HUES48 (cell line): ENCODE measurements at regions not wholly inside any gene's neighbourhood (a gene's known extent, or its start where the extent isn't known, plus 50 kb on each side); places are given as distances from the start of the nearest gene placed in this dataset.

ENCODE experiments used
- H3K27ac ChIP-seq: one replicate; pipeline ENCODE4 v1.7.0; 2013; ENCODE audit warnings: low read depth, low read length, inconsistent platforms
- H3K27me3 ChIP-seq: 2 replicates; pipeline ENCODE4 v1.6.1; 2013; ENCODE audit warnings: mild to moderate bottlenecking, low read length; ENCODE audit not compliant: control insufficient read depth, insufficient read depth
- H3K36me3 ChIP-seq: 2 replicates; pipeline ENCODE4 v1.6.1; 2013; ENCODE audit warnings: low read length; ENCODE audit not compliant: control insufficient read depth, insufficient read depth
- H3K4me1 ChIP-seq: 2 replicates; pipeline ENCODE4 v1.6.1; 2013; ENCODE audit warnings: mild to moderate bottlenecking, low read length; ENCODE audit not compliant: control insufficient read depth, insufficient read depth
- H3K4me3 ChIP-seq: 2 replicates; pipeline ENCODE4 v1.5.1; 2013; ENCODE audit warnings: mild to moderate bottlenecking, low read depth, low read length
- H3K9ac ChIP-seq: 2 replicates; pipeline ENCODE4 v1.6.1; 2013; ENCODE audit warnings: mild to moderate bottlenecking, low read depth, low read length, moderate library complexity
- H3K9me3 ChIP-seq: 2 replicates; pipeline ENCODE4 v1.6.1; 2013; ENCODE audit warnings: low read length; ENCODE audit not compliant: control insufficient read depth, insufficient read depth

DNA sequence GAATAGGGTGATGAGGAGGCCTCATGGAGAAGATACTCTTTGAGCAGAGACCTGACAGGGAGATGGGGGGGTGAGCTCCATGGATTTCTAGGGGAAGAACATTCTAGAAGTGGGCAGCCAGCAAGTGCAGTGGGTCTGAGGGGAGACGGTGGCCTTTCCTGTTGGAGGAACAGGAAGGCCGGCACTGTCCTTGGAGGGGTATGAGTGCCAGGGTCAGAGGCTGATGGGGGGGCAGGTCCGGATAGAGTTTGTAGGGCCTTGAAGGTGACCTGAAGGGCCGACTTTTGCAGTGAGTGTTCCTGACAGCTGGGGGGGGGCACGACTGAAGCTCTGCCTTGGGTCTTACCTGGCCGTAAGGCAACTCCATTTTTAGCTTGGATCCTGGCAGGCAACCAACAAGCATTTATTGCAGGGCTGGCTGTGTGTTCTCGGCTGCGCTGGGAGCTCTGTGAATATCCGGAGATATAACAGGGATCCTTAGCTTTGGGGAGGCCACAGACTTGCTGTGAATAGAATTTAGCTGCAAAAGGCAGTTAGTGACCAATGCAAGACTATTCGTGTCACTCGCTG, 130.6 kb downstream of the MRPS6 start:
- no peaks in the 10 kb centered on the region for H3K27me3 ChIP-seq
- H3K36me3 ChIP-seq: no peaks in the 10 kb centered on the region
- no peak overlapping the region for H3K4me3 ChIP-seq
- H3K27ac ChIP-seq: no peak overlapping the region
- no peaks in the 10 kb centered on the region for H3K9me3 ChIP-seq
- H3K9ac ChIP-seq: no peak overlapping the region
- H3K4me1 ChIP-seq: peaks cover 31% of the 10 kb centered on the region

DNA sequence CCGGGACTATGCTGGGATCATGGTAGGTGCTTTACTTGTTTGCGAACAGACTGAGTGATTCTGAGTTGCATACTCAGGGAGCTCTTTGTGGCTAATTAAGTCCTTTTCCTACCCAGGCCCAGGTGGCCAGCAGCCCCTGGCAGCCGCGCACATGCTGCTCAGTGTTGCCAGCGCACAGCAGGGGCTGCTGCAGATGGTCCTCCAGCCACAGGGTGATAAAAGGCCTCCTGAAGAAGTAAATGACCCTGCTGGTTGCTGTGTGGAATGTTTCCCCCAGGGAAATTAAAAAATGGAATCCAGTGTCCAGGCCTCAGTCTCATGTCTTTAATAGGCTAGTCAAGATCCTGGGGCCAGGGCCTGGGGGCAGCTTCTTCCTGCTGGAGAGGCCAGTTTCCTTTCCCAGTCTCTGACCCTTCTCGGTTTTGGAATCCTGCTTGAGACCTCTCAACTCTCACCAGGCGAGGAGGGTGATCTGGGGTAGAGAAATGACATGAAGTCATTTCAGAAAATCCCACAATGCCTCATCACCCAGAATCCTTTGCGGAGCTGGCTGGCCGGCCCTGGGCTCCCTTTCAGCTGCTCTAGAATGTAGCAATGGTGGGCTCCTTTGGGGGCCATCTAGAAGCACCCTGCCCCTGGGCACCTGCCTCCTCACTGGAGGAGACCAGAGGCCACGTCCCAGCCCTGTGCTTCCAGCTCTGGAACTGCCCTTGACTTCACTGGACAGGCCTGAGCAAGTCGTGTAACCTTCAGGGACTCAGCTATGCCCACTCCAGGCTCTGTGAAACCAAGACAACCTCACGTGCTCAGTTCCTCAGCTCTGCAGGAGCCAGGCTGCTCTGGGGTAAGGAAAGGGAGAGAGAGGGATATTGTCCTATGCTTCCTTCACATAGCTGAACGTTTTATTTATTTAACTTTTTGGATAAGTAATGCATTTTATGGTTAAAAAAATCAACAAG, 131.4 kb downstream of the MRPS6 start:
- H3K36me3 ChIP-seq: no peaks in the 10 kb centered on the region
- H3K27me3 ChIP-seq: no peaks in the 10 kb centered on the region
- H3K4me1 ChIP-seq: peaks cover 28% of the 10 kb centered on the region
- no peak overlapping the region for H3K9ac ChIP-seq
- no peaks in the 10 kb centered on the region for H3K9me3 ChIP-seq
- no peak overlapping the region for H3K4me3 ChIP-seq
- H3K27ac ChIP-seq: no peak overlapping the region

DNA sequence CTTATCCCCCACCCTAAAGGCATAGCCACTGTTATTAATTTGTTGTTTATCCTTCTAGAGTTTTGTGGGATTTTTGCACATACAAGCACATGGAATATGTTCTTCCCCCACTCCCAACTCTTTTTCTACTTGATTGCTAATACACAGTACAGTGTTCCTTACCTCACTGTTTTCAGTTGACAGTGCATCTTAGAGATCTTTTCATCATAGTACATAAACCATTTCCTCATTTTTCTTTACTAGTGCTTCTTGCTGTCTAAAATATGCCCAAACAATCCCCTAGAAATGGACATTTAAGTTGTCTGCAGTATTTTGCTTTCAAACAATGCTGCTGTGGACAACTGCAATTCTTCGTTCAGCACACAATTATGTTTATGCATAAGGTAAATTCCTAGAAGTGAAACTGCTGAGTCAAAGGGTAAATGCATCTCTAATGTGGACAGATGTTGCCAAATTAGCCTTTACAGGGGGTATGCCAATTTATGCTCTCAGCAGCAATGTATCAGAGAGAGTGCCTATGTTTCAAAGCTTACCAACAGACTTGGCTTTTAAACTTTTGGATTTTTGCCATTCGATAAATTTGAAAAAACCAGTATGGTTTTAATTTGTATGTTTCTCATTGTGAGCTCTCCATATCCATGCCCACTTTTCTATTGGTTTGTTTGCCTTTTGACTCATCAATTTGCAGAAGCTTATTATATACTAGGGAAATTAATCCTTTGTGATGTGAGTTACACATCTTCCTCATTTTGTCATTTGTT, 132.6 kb downstream of the MRPS6 start:
- H3K4me3 ChIP-seq: no peak overlapping the region
- no peaks in the 10 kb centered on the region for H3K36me3 ChIP-seq
- H3K27ac ChIP-seq: no peak overlapping the region
- peaks cover 28% of the 10 kb centered on the region for H3K4me1 ChIP-seq
- H3K9ac ChIP-seq: no peak overlapping the region
- H3K9me3 ChIP-seq: no peaks in the 10 kb centered on the region
- H3K27me3 ChIP-seq: no peaks in the 10 kb centered on the region

DNA sequence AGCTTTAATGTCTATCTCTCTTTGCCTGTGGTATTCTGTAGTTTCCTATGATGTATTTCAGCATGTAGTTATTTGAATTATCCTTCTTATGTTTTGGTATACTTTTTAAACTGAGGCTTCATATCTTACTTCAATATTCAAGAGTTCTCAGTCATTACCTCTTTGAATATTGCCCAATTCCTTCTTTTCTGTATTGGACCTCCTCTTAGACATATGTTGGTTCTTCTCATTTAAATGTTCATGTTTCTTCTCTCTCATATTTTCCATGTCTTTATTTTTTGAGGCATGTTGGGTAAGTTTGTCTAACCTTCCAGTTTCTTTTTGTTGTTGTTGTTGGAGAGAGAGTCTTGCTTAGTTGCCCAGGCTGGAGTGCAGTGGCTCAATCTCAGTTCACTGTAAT, 140.6 kb downstream of the MRPS6 start:
- Histone ChIP-seq H3K4me3 (no peak overlapping the region), H3K9ac (no peak overlapping the region), H3K27me3 (no peaks in the 10 kb centered on the region), H3K9me3 (no peaks in the 10 kb centered on the region), H3K27ac (no peak overlapping the region), H3K36me3 (no peaks in the 10 kb centered on the region), H3K4me1 (no peaks in the 10 kb centered on the region)

DNA sequence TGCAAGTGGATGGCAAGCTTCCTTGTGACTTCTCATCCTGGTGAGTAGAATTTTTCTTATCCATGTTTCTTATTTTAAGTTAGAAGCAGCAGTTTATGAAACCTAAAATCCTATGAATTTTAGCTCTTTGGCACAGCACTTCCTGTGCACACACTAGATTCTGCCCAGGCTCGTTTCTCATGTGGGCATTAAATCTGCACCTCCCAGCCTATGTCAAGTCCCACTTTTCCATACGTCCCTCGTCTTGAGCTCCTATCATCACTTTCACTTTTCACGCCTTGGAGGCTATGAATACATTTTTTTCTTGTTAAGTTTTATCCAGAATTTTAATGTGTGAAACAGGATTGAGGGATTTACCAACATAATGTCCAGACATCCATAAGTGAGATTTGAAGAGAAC, 142.1 kb downstream of the MRPS6 start:
- H3K4me1 ChIP-seq: no peaks in the 10 kb centered on the region

DNA sequence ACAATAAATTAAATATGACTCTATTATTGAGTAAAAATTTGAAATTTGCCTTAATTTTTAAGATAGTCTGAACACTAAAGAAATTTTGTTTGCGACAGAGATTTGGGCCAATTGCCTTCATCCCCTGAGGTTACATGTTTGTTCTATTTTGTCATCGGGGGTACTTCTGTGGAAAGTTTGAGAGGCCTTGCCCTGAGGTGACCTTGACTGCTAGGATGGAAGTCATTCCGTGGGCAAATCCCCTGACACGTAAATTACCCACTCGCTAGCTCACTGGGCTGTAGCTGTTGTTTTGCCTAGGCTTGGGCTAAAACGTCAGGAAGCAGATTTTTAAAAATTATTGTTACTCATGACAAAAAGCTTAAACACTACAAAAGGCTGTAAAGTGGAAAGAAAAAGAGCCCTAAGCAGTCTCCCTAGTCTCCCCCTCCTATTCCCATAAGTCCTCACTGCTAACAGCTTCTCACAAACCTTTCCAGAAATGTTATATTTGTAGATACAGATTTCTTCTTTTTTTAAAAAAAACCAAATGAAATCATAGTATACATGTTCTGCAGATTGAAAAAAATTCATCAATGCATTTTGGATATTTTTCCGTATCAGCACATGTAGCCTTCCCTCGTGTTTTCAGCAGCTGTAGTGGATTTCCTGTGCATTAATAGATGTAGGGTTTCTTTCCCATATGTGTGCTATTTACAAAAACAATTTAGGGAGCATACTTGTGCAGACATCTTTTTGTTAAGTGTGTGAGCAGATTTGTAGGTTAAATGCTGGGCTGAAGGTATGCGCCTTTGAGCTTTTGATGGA, 142.7 kb downstream of the MRPS6 start:
- H3K27me3 ChIP-seq: no peaks in the 10 kb centered on the region
- H3K4me3 ChIP-seq: no peak overlapping the region
- H3K9ac ChIP-seq: no peak overlapping the region
- H3K4me1 ChIP-seq: no peaks in the 10 kb centered on the region
- no peaks in the 10 kb centered on the region for H3K9me3 ChIP-seq
- no peaks in the 10 kb centered on the region for H3K36me3 ChIP-seq
- no peak overlapping the region for H3K27ac ChIP-seq

More for the DNA sequence above, 142.1 kb downstream of the MRPS6 start:
- Histone ChIP-seq H3K27ac (no peak overlapping the region), H3K36me3 (no peaks in the 10 kb centered on the region), H3K27me3 (no peaks in the 10 kb centered on the region), H3K9me3 (no peaks in the 10 kb centered on the region), H3K9ac (no peak overlapping the region), H3K4me3 (no peak overlapping the region)

DNA sequence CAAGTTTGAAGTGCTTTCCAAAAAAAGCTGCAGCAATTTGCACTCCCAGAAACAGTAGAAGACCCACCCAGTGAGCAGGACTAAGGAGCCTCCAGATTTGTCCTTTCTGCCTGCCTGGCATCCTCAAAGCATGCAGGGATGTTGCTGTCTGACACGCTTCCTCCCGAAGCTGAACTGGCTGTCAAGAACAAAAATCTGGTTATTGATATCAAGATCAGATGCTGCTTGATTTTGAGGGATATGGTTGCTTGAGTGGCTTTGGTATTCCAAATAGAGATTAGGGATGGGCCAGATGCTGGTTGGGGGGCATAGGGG, 143.3 kb downstream of the MRPS6 start:
- H3K4me1 ChIP-seq: no peaks in the 10 kb centered on the region
- no peak overlapping the region for H3K27ac ChIP-seq
- no peak overlapping the region for H3K4me3 ChIP-seq
- H3K9ac ChIP-seq: no peak overlapping the region
- H3K27me3 ChIP-seq: no peaks in the 10 kb centered on the region
- no peaks in the 10 kb centered on the region for H3K36me3 ChIP-seq
- no peaks in the 10 kb centered on the region for H3K9me3 ChIP-seq

DNA sequence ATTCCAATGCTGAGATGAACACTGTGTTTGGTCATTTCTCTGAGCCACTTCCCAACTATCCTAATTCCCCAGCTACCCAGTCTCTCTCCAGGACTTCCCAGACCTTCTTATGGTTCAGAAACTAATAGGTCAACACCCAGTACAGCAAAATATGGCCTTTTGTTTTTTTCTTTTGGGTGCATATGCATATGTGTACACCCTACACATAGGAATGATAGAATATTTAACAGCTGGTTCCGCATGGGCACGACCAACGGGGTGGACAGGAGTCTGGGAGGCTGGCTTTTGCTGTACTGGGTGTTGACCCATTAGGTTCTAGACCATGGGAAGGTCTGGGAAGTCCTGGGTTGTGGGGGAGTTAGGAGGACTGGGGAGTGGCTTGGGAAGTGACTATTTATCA, 143.9 kb downstream of the MRPS6 start:
- Histone ChIP-seq H3K4me3 (no peak overlapping the region), H3K36me3 (no peaks in the 10 kb centered on the region), H3K9me3 (no peaks in the 10 kb centered on the region), H3K27me3 (no peaks in the 10 kb centered on the region), H3K27ac (no peak overlapping the region), H3K4me1 (no peaks in the 10 kb centered on the region), H3K9ac (no peak overlapping the region)

DNA sequence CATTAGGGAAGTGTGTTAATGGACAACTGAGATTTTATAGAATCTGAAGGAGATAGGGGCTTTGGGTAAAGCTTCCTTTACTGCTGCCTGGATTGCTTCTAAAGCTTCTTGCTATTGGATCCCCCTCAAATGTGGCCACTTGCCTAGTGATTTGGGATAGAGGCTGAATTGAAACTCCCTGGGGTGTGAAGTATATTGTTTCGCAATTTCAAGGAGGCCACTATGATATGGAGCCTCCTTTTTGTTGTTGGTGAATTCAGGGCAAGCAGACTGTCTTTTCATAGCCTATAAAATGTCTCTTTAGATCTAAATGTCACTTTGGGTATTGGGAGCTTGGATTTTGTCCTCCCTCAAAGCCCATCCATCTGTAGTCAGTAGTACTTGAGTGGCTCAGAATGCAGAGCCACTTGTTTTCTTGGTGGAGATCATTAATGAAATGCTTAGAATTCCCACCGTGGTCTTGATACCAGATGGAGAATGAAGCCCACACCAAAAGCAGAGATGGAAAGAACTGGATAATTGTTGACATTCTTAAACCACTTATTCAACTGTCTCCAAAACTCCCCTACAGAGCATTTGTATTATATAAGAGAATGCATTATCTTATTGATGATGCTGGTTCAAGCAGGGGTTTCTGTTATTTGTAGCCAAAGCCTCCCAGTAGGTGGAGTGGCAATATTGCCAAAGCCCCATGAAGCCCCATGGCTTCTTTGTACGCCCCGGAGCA, 144.3 kb upstream of the KCNE2 start:
- H3K27ac ChIP-seq: no peak overlapping the region
- H3K9ac ChIP-seq: no peak overlapping the region
- no peaks in the 10 kb centered on the region for H3K27me3 ChIP-seq
- no peaks in the 10 kb centered on the region for H3K4me1 ChIP-seq
- no peaks in the 10 kb centered on the region for H3K9me3 ChIP-seq
- H3K36me3 ChIP-seq: no peaks in the 10 kb centered on the region
- H3K4me3 ChIP-seq: no peak overlapping the region

DNA sequence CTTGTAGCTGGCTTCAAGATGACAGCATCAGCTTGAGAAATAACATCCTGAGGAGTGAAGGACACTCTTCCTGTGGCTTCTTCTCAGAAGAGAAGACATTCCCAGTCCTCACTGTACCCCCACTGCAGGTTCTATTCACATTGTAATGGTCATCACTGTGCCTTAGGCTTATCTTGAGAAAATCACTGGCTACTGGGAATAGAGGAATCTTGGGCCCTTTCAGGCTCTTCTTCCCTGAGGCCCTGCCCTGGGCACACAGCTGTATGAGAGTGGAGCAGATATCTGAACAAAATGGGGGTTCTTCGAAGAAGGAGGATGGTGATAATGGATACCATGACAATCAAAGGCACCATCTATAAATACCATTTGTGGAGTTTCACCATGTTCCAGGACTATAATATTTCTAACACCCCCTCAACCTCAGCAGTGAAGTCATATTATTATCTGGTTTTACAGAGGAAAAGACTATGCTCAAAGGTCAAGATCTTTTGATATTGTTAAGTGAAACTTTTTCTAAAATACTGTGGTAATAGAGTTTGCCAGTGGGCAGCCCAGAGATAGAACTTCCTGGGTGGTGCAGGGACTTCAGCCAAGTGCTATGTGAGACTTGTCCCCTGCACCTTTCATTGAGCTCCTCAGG, 143.1 kb upstream of the KCNE2 start:
- Histone ChIP-seq H3K4me1 (no peaks in the 10 kb centered on the region), H3K36me3 (no peaks in the 10 kb centered on the region), H3K9me3 (no peaks in the 10 kb centered on the region), H3K4me3 (no peak overlapping the region), H3K27ac (no peak overlapping the region), H3K9ac (no peak overlapping the region), H3K27me3 (no peaks in the 10 kb centered on the region)
